WTC11 (cell line): ENCODE measurements at regions not wholly inside any gene's neighbourhood (a gene's known extent, or its start where the extent isn't known, plus 50 kb on each side); places are given as distances from the start of the nearest gene placed in this dataset.

Experiments used
- ATAC-seq: fragments of 200-7000 bp; cut with Tn5 transposase; 2 replicates; pipeline ENCODE4 v1.10.0; 2021; ENCODE audit warnings: mild to moderate bottlenecking, moderate library complexity
- CTCF ChIA-PET: fragments of 300-600 bp; sonication (Branson Sonifier 250); formaldehyde crosslinking; loops from one replicate; lab custom pipeline; 2021; ENCODE audit warnings: antibody characterized with exemption; lab: Charles Lee
- POLR2A ChIA-PET: fragments of 350-600 bp; sonication (Branson Sonifier 250); formaldehyde crosslinking; loops from one replicate; lab custom pipeline; 2021; ENCODE audit warnings: antibody characterized with exemption; lab: Charles Lee
- DNase-seq: peaks from one replicate; pipeline ENCODE4 v3.0.0; 2021; ENCODE audit warnings: low spot score
- H3K27ac Mint-ChIP-seq: 2 replicates; pipeline ENCODE4 v1.8.0; 2021; ENCODE audit warnings: mixed read lengths
- H3K27me3 Mint-ChIP-seq: 2 replicates; pipeline ENCODE4 v1.8.0; 2021; ENCODE audit warnings: low read depth, mild to moderate bottlenecking, moderate library complexity, mixed read lengths
- H3K36me3 Mint-ChIP-seq: 2 replicates; pipeline ENCODE4 v1.8.0; 2021; ENCODE audit warnings: mixed read lengths
- H3K4me1 Mint-ChIP-seq: 2 replicates; pipeline ENCODE4 v1.8.0; 2022; ENCODE audit warnings: mixed read lengths
- H3K4me3 Mint-ChIP-seq: 2 replicates; pipeline ENCODE4 v1.8.0; 2021; ENCODE audit warnings: mild to moderate bottlenecking, moderate library complexity, mixed read lengths
- H3K9me3 Mint-ChIP-seq: 2 replicates; pipeline ENCODE4 v1.8.0; 2021; ENCODE audit warnings: mixed read lengths
- CBFB ChIP-seq: sonication (generic); formaldehyde crosslinking; IDR thresholded peaks from 2 replicates; pipeline ENCODE4 v1.8.1; 2022; ENCODE audit warnings: mild to moderate bottlenecking, low read depth, missing genetic modification reagents
- EMX1 ChIP-seq: fragments of 250-450 bp; sonication (Bioruptor Pico); IDR thresholded peaks from 2 replicates; pipeline ENCODE4 v1.8.0; 2021; ENCODE audit warnings: mild to moderate bottlenecking
- ETV6 ChIP-seq: sonication (generic); formaldehyde crosslinking; IDR thresholded peaks from 2 replicates; pipeline ENCODE4 v1.8.1; 2022; ENCODE audit warnings: mild to moderate bottlenecking, missing genetic modification reagents
- GRHL2 ChIP-seq: fragments of 250-450 bp; sonication (Bioruptor Pico); IDR thresholded peaks from 2 replicates; pipeline ENCODE4 v1.8.0; 2022; ENCODE audit warnings: mild to moderate bottlenecking, moderate library complexity; ENCODE audit not compliant: insufficient replicate concordance, severe bottlenecking
- JAZF1 ChIP-seq: fragments of 250-450 bp; sonication (Bioruptor Pico); IDR thresholded peaks from 2 replicates; pipeline ENCODE4 v1.9.0; 2021; ENCODE audit warnings: moderate library complexity, mild to moderate bottlenecking, inconsistent platforms
- NFATC4 ChIP-seq: fragments of 250-450 bp; sonication (Bioruptor Pico); IDR thresholded peaks from 2 replicates; pipeline ENCODE4 v1.9.0; 2021; ENCODE audit warnings: mild to moderate bottlenecking
- ZNF263 ChIP-seq: sonication (generic); formaldehyde crosslinking; IDR thresholded peaks from 2 replicates; pipeline ENCODE4 v1.8.1; 2022; ENCODE audit warnings: low read depth, mild to moderate bottlenecking, moderate library complexity, missing genetic modification reagents
- ZNF416 ChIP-seq: fragments of 250-450 bp; sonication (Bioruptor Pico); IDR thresholded peaks from 2 replicates; pipeline ENCODE4 v1.9.0; 2021; ENCODE audit warnings: mild to moderate bottlenecking, inconsistent platforms
- ZNF532 ChIP-seq: fragments of 250-450 bp; sonication (Bioruptor Pico); IDR thresholded peaks from 2 replicates; pipeline ENCODE4 v1.9.0; 2021; ENCODE audit warnings: mild to moderate bottlenecking, borderline replicate concordance
- ZNF671 ChIP-seq: fragments of 250-450 bp; sonication (Bioruptor Pico); IDR thresholded peaks from 2 replicates; pipeline ENCODE4 v1.8.0; 2021; ENCODE audit warnings: mild to moderate bottlenecking
- TF ChIP-seq, protein P1 (sequence below): sonication (generic); formaldehyde crosslinking; IDR thresholded peaks from 2 replicates; pipeline ENCODE4 v1.8.0; 2022; ENCODE audit warnings: mild to moderate bottlenecking, missing genetic modification reagents
- TF ChIP-seq, protein P2 (sequence below): sonication (generic); formaldehyde crosslinking; IDR thresholded peaks from 2 replicates; pipeline ENCODE4 v1.8.1; 2023; ENCODE audit warnings: mild to moderate bottlenecking, missing genetic modification reagents, borderline replicate concordance
- TF ChIP-seq, protein P3 (sequence below): sonication (generic); formaldehyde crosslinking; IDR thresholded peaks from 2 replicates; pipeline ENCODE4 v1.8.0; 2022; ENCODE audit warnings: mild to moderate bottlenecking, missing genetic modification reagents
- TF ChIP-seq, protein P4 (sequence below): sonication (generic); formaldehyde crosslinking; IDR thresholded peaks from 2 replicates; pipeline ENCODE4 v1.8.1; 2023; ENCODE audit warnings: mild to moderate bottlenecking, missing genetic modification reagents, moderate library complexity
- TF ChIP-seq, protein P5 (sequence below): fragments of 250-450 bp; sonication (Bioruptor Pico); IDR thresholded peaks from 2 replicates; pipeline ENCODE4 v1.9.0; 2021; ENCODE audit warnings: moderate library complexity, mild to moderate bottlenecking, inconsistent platforms, borderline replicate concordance
- TF ChIP-seq, protein P6 (sequence below): fragments of 250-450 bp; sonication (Bioruptor Pico); IDR thresholded peaks from 2 replicates; pipeline ENCODE4 v1.8.0; 2021; ENCODE audit warnings: mild to moderate bottlenecking

GRCh38 chr13:69283837-69284236 lies 823.8 kb upstream of the ATXN8OS start:
- no peak overlapping the region for H3K27ac Mint-ChIP-seq
- CTCF ChIA-PET: no interaction called here
- POLR2A ChIA-PET: no interaction called here
- H3K27me3 Mint-ChIP-seq: no peaks in the 10 kb centered on the region
- peaks cover 17% of the 10 kb centered on the region for H3K36me3 Mint-ChIP-seq
- peaks cover 20% of the 10 kb centered on the region for H3K9me3 Mint-ChIP-seq
- H3K4me1 Mint-ChIP-seq: peaks cover 17% of the 10 kb centered on the region
- DNase-seq: no peak
- TF ChIP-seq ZNF532 (CRISPR knock-in tag) (no peak), ZNF416 (CRISPR knock-in tag) (no peak), EMX1 (no peak), JAZF1 (CRISPR knock-in tag) (no peak), ETV6 (no peak), GRHL2 (CRISPR knock-in tag) (no peak), CBFB (no peak), ZNF263 (CRISPR knock-in tag) (no peak)
- TF ChIP-seq, protein P1, sequence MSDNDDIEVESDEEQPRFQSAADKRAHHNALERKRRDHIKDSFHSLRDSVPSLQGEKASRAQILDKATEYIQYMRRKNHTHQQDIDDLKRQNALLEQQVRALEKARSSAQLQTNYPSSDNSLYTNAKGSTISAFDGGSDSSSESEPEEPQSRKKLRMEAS: no peak
- TF ChIP-seq, protein P2, sequence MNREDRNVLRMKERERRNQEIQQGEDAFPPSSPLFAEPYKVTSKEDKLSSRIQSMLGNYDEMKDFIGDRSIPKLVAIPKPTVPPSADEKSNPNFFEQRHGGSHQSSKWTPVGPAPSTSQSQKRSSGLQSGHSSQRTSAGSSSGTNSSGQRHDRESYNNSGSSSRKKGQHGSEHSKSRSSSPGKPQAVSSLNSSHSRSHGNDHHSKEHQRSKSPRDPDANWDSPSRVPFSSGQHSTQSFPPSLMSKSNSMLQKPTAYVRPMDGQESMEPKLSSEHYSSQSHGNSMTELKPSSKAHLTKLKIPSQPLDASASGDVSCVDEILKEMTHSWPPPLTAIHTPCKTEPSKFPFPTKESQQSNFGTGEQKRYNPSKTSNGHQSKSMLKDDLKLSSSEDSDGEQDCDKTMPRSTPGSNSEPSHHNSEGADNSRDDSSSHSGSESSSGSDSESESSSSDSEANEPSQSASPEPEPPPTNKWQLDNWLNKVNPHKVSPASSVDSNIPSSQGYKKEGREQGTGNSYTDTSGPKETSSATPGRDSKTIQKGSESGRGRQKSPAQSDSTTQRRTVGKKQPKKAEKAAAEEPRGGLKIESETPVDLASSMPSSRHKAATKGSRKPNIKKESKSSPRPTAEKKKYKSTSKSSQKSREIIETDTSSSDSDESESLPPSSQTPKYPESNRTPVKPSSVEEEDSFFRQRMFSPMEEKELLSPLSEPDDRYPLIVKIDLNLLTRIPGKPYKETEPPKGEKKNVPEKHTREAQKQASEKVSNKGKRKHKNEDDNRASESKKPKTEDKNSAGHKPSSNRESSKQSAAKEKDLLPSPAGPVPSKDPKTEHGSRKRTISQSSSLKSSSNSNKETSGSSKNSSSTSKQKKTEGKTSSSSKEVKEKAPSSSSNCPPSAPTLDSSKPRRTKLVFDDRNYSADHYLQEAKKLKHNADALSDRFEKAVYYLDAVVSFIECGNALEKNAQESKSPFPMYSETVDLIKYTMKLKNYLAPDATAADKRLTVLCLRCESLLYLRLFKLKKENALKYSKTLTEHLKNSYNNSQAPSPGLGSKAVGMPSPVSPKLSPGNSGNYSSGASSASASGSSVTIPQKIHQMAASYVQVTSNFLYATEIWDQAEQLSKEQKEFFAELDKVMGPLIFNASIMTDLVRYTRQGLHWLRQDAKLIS (CRISPR knock-in tag): no peak
- TF ChIP-seq, protein P3, sequence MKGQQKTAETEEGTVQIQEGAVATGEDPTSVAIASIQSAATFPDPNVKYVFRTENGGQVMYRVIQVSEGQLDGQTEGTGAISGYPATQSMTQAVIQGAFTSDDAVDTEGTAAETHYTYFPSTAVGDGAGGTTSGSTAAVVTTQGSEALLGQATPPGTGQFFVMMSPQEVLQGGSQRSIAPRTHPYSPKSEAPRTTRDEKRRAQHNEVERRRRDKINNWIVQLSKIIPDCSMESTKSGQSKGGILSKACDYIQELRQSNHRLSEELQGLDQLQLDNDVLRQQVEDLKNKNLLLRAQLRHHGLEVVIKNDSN (CRISPR knock-in tag): no peak
- TF ChIP-seq, protein P4, sequence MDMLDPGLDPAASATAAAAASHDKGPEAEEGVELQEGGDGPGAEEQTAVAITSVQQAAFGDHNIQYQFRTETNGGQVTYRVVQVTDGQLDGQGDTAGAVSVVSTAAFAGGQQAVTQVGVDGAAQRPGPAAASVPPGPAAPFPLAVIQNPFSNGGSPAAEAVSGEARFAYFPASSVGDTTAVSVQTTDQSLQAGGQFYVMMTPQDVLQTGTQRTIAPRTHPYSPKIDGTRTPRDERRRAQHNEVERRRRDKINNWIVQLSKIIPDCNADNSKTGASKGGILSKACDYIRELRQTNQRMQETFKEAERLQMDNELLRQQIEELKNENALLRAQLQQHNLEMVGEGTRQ (CRISPR knock-in tag): no peak
- TF ChIP-seq, protein P5, sequence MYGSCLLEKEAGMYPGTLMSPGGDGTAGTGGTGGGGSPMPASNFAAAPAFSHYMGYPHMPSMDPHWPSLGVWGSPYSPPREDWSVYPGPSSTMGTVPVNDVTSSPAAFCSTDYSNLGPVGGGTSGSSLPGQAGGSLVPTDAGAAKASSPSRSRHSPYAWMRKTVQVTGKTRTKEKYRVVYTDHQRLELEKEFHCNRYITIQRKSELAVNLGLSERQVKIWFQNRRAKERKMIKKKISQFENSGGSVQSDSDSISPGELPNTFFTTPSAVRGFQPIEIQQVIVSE: no peak
- TF ChIP-seq, protein P6, sequence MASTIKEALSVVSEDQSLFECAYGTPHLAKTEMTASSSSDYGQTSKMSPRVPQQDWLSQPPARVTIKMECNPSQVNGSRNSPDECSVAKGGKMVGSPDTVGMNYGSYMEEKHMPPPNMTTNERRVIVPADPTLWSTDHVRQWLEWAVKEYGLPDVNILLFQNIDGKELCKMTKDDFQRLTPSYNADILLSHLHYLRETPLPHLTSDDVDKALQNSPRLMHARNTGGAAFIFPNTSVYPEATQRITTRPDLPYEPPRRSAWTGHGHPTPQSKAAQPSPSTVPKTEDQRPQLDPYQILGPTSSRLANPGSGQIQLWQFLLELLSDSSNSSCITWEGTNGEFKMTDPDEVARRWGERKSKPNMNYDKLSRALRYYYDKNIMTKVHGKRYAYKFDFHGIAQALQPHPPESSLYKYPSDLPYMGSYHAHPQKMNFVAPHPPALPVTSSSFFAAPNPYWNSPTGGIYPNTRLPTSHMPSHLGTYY: no peak
- no peak for ATAC-seq
- H3K4me3 Mint-ChIP-seq: no peak overlapping the region

DNA sequence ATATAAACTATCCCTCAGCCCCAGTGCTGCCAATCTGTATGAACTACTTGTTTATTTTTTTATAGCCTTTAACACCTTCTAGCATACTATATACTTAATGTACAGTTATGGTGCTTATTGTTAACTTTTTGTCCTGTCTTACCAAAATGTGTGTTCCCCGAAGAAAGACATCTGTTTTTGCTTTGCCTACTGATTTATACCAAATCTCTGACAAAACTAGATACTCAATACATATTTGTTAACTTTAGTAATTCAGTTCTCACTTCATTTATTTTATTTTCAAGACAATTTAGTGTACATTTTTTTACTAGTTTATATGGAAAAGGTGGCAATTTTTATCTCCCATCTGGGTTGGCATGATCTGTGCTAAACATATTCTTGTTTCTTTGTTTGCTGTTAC lies 824.3 kb upstream of the ATXN8OS start:
- CTCF ChIA-PET: no interaction called here
- Mint-ChIP-seq H3K27me3 (no peaks in the 10 kb centered on the region), H3K36me3 (peaks cover 17% of the 10 kb centered on the region), H3K4me1 (peaks cover 12% of the 10 kb centered on the region), H3K27ac (no peak overlapping the region), H3K4me3 (no peak overlapping the region), H3K9me3 (peaks cover 20% of the 10 kb centered on the region)
- POLR2A ChIA-PET: no interaction called here
- DNase-seq: no peak
- ATAC-seq: no peak
- TF ChIP-seq NFATC4 (CRISPR knock-in tag) (no peak), ZNF671 (CRISPR knock-in tag) (no peak)
- TF ChIP-seq, protein P1: no peak
